WTC11 (cell line): ENCODE measurements at regions not wholly inside any gene's neighbourhood (a gene's known extent, or its start where the extent isn't known, plus 50 kb on each side); places are given as distances from the start of the nearest gene placed in this dataset.

Experiments used
- CBFB ChIP-seq: sonication (generic); formaldehyde crosslinking; IDR thresholded peaks from 2 replicates; pipeline ENCODE4 v1.8.1; 2022; ENCODE audit warnings: mild to moderate bottlenecking, low read depth, missing genetic modification reagents
- E2F4 ChIP-seq: sonication (generic); formaldehyde crosslinking; IDR thresholded peaks from 2 replicates; pipeline ENCODE4 v1.8.1; 2022; ENCODE audit warnings: low read depth, mild to moderate bottlenecking, moderate library complexity, missing genetic modification reagents, borderline replicate concordance
- JUN ChIP-seq: sonication (generic); formaldehyde crosslinking; IDR thresholded peaks from 2 replicates; pipeline ENCODE4 v1.8.0; 2023; ENCODE audit warnings: mild to moderate bottlenecking, missing genetic modification reagents
- MAX ChIP-seq: sonication (generic); formaldehyde crosslinking; IDR thresholded peaks from 2 replicates; pipeline ENCODE4 v1.8.0; 2022; ENCODE audit warnings: mild to moderate bottlenecking, missing genetic modification reagents
- STAT6 ChIP-seq: sonication (generic); formaldehyde crosslinking; conservative IDR thresholded peaks from 2 replicates; pipeline ENCODE4 v1.8.1; 2023; ENCODE audit warnings: mild to moderate bottlenecking, low read depth, missing genetic modification reagents, moderate library complexity
- ZNF138 ChIP-seq: sonication (generic); formaldehyde crosslinking; conservative IDR thresholded peaks from 2 replicates; pipeline ENCODE4 v1.8.1; 2022; ENCODE audit warnings: mild to moderate bottlenecking, moderate library complexity, missing genetic modification reagents
- ZNF416 ChIP-seq: fragments of 250-450 bp; sonication (Bioruptor Pico); IDR thresholded peaks from 2 replicates; pipeline ENCODE4 v1.9.0; 2021; ENCODE audit warnings: mild to moderate bottlenecking, inconsistent platforms
- TF ChIP-seq, protein P1 (sequence below): sonication (generic); formaldehyde crosslinking; IDR thresholded peaks from 2 replicates; pipeline ENCODE4 v1.8.0; 2022; ENCODE audit warnings: mild to moderate bottlenecking, missing genetic modification reagents
- TF ChIP-seq, protein P2 (sequence below): fragments of 200-600 bp; IDR thresholded peaks from 2 replicates; pipeline ENCODE4 v1.8.0; 2022; ENCODE audit warnings: antibody characterized with exemption
- TF ChIP-seq, protein P3 (sequence below): sonication (generic); formaldehyde crosslinking; IDR thresholded peaks from 2 replicates; pipeline ENCODE4 v1.8.0; 2022; ENCODE audit warnings: mild to moderate bottlenecking, missing genetic modification reagents
- TF ChIP-seq, protein P4 (sequence below): sonication (generic); formaldehyde crosslinking; conservative IDR thresholded peaks from 2 replicates; pipeline ENCODE4 v1.8.1; 2022; ENCODE audit warnings: mild to moderate bottlenecking, missing genetic modification reagents

- TF ChIP-seq, protein P1, sequence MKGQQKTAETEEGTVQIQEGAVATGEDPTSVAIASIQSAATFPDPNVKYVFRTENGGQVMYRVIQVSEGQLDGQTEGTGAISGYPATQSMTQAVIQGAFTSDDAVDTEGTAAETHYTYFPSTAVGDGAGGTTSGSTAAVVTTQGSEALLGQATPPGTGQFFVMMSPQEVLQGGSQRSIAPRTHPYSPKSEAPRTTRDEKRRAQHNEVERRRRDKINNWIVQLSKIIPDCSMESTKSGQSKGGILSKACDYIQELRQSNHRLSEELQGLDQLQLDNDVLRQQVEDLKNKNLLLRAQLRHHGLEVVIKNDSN (CRISPR knock-in tag), result no peak
- TF ChIP-seq, protein P2, sequence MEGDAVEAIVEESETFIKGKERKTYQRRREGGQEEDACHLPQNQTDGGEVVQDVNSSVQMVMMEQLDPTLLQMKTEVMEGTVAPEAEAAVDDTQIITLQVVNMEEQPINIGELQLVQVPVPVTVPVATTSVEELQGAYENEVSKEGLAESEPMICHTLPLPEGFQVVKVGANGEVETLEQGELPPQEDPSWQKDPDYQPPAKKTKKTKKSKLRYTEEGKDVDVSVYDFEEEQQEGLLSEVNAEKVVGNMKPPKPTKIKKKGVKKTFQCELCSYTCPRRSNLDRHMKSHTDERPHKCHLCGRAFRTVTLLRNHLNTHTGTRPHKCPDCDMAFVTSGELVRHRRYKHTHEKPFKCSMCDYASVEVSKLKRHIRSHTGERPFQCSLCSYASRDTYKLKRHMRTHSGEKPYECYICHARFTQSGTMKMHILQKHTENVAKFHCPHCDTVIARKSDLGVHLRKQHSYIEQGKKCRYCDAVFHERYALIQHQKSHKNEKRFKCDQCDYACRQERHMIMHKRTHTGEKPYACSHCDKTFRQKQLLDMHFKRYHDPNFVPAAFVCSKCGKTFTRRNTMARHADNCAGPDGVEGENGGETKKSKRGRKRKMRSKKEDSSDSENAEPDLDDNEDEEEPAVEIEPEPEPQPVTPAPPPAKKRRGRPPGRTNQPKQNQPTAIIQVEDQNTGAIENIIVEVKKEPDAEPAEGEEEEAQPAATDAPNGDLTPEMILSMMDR, result no peak
- TF ChIP-seq MAX (CRISPR knock-in tag) (no peak), STAT6 (CRISPR knock-in tag) (no peak), JUN (CRISPR knock-in tag) (no peak), ZNF416 (no peak), CBFB (no peak), ZNF138 (no peak), E2F4 (CRISPR knock-in tag) (no peak)
- TF ChIP-seq, protein P3, sequence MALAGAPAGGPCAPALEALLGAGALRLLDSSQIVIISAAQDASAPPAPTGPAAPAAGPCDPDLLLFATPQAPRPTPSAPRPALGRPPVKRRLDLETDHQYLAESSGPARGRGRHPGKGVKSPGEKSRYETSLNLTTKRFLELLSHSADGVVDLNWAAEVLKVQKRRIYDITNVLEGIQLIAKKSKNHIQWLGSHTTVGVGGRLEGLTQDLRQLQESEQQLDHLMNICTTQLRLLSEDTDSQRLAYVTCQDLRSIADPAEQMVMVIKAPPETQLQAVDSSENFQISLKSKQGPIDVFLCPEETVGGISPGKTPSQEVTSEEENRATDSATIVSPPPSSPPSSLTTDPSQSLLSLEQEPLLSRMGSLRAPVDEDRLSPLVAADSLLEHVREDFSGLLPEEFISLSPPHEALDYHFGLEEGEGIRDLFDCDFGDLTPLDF (CRISPR knock-in tag), result no peak
- TF ChIP-seq, protein P4, sequence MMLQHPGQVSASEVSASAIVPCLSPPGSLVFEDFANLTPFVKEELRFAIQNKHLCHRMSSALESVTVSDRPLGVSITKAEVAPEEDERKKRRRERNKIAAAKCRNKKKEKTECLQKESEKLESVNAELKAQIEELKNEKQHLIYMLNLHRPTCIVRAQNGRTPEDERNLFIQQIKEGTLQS (CRISPR knock-in tag), result no peak
These were observed 511.8 kb upstream of the NBEA start for GRCh38 chr13:34430294-34430693.
